Ovary (tissue), 3 donors: ENCODE measurements at regions not wholly inside any gene's neighbourhood (a gene's known extent, or its start where the extent isn't known, plus 50 kb on each side); places are given as distances from the start of the nearest gene placed in this dataset.

Source experiments
- CTCF ChIP-seq, 3 donors: fragments of 450-650 bp in 2 of 3; fragments of 200-600 bp in 1 of 3; IDR thresholded peaks; one replicate each; pipeline versions ENCODE4 v1.5.1 to v1.8.0; 2016 to 2022; ENCODE audit warnings: antibody characterized with exemption in 3 of 3, mild to moderate bottlenecking in 1 of 3
- EP300 ChIP-seq: sonication (generic); formaldehyde crosslinking; IDR thresholded peaks from one replicate; pipeline ENCODE4 v1.6.1; 2017; ENCODE audit warnings: antibody characterized with exemption
- POLR2A ChIP-seq: fragments of 450-650 bp; IDR thresholded peaks from one replicate; pipeline ENCODE4 v1.6.1; 2017; ENCODE audit warnings: antibody characterized with exemption, mild to moderate bottlenecking, moderate library complexity
- donor health status: DM: no; HTN: no; CAD: no.

- TF ChIP-seq CTCF (IDR thresholded peaks at IDR 0.05), result no peak
- TF ChIP-seq EP300, result no peak
- no peak for TF ChIP-seq POLR2A
Observed at GRCh38 chr15:39466750-39467105, 114.2 kb upstream of the THBS1 start.
